Gastrocnemius medialis (tissue), 4 donors: ENCODE measurements at regions not wholly inside any gene's neighbourhood (a gene's known extent, or its start where the extent isn't known, plus 50 kb on each side); places are given as distances from the start of the nearest gene placed in this dataset.

Experiments
- POLR2A ChIP-seq, 2 donors: fragments of 450-650 bp; IDR thresholded peaks; one replicate each; pipeline ENCODE4 v1.6.1; 2017; ENCODE audit warnings: antibody characterized with exemption in 2 of 2, mild to moderate bottlenecking in 2 of 2, moderate library complexity in 2 of 2
- TF ChIP-seq, protein P1 (sequence below), 5 experiments: fragments of 450-650 bp in 3 of 5; fragments of 200-600 bp in 2 of 5; sonication (generic) in 2 of 5; IDR thresholded peaks in 4 of 5; conservative IDR thresholded peaks in 1 of 5; 1 replicate in 4 of 5; 2 replicates in 1 of 5; pipeline ENCODE4 v1.5.1; 2016 to 2019; ENCODE audit warnings: antibody characterized with exemption in 5 of 5, mild to moderate bottlenecking in 3 of 5, moderate library complexity in 3 of 5

DNA sequence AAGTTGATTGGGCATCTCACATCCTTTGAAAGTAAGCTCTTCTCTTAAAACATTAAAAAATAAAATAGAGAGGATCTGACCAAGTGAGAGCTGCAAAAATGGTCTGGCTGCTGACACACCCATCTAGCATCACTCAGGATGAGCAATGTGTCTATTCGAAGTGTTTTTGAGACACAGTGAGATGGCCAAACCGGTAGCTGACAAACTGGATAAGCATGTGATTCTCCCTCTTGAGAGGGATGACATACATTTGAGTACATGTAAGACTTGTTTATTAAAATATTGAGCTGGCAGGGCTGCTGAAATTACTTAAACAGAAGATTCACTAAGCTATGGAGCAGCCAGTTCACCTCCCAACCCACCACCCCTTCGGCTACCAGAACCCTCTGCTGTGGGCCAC is 333.9 kb downstream of the ADRA2A start:
- TF ChIP-seq, protein P1, sequence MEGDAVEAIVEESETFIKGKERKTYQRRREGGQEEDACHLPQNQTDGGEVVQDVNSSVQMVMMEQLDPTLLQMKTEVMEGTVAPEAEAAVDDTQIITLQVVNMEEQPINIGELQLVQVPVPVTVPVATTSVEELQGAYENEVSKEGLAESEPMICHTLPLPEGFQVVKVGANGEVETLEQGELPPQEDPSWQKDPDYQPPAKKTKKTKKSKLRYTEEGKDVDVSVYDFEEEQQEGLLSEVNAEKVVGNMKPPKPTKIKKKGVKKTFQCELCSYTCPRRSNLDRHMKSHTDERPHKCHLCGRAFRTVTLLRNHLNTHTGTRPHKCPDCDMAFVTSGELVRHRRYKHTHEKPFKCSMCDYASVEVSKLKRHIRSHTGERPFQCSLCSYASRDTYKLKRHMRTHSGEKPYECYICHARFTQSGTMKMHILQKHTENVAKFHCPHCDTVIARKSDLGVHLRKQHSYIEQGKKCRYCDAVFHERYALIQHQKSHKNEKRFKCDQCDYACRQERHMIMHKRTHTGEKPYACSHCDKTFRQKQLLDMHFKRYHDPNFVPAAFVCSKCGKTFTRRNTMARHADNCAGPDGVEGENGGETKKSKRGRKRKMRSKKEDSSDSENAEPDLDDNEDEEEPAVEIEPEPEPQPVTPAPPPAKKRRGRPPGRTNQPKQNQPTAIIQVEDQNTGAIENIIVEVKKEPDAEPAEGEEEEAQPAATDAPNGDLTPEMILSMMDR (IDR thresholded peaks at IDR 0.05 in 4 of 5, conservative IDR thresholded peaks at IDR 0.05 in 1 of 5): no peak
- no peak for TF ChIP-seq POLR2A (IDR thresholded peaks at IDR 0.05)
